ENCODE measurements at regions not wholly inside any gene's neighbourhood (a gene's known extent, or its start where the extent isn't known, plus 50 kb on each side); places are given as distances from the start of the nearest gene placed in this dataset.

DNA sequence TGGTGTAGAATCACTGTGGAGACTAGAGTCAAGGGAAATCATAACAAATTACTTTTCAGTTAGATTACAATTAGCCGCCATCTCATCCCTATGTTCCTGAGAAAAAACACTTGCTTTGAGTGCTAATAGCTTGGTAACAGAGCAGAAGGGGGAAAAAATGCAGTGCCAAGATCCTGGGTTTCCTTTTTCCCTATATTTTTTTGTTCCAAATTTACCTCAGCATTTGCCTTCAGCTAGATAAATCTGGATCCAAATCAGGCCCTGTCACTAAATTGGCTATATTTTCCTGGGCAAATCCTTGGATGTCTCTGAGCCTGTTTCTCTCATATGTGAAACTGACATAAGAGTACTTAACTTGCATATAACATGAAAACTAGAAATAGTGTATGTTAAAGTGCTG, 86.0 kb downstream of the TENT5A start:
- Histone ChIP-seq H3K27ac (ENCODE audit: low read depth, low read length) (no peak overlapping the region), H3K4me1 (ENCODE audit: control insufficient read depth in 5 of 5, insufficient read depth in 5 of 5, low read length in 5 of 5) (no peaks in the 10 kb centered on the region), H3K4me3 (ENCODE audit: low read depth in 1 of 5, low read length in 5 of 5) (no peak overlapping the region), H3K27me3 (ENCODE audit: control insufficient read depth in 5 of 5, insufficient read depth in 4 of 5, low read length in 5 of 5) (no peaks in the 10 kb centered on the region), H3K9me3 (ENCODE audit: control insufficient read depth in 5 of 5, low read length in 5 of 5) (no peaks in the 10 kb centered on the region), H3K9ac (ENCODE audit: low read length in 5 of 5) (no peak overlapping the region), H3K36me3 (ENCODE audit: control insufficient read depth in 5 of 5, insufficient read depth in 5 of 5, low read length in 5 of 5) (no peaks in the 10 kb centered on the region)

GRCh38 chr6:81656231-81656630, 96.2 kb downstream of the TENT5A start:
- H3K27me3 ChIP-seq (ENCODE audit: control insufficient read depth in 5 of 5, insufficient read depth in 4 of 5, low read length in 5 of 5): no peaks in the 10 kb centered on the region
- H3K4me1 ChIP-seq (ENCODE audit: control insufficient read depth in 5 of 5, insufficient read depth in 5 of 5, low read length in 5 of 5): no peaks in the 10 kb centered on the region
- H3K36me3 ChIP-seq (ENCODE audit: control insufficient read depth in 5 of 5, insufficient read depth in 5 of 5, low read length in 5 of 5): no peaks in the 10 kb centered on the region

GRCh38 chr6:81655696-81656095, 96.8 kb downstream of the TENT5A start:
- Histone ChIP-seq H3K27me3 (ENCODE audit: control insufficient read depth in 5 of 5, insufficient read depth in 4 of 5, low read length in 5 of 5) (no peaks in the 10 kb centered on the region), H3K4me1 (ENCODE audit: control insufficient read depth in 5 of 5, insufficient read depth in 5 of 5, low read length in 5 of 5) (no peaks in the 10 kb centered on the region), H3K36me3 (ENCODE audit: control insufficient read depth in 5 of 5, insufficient read depth in 5 of 5, low read length in 5 of 5) (no peaks in the 10 kb centered on the region), H3K9ac (ENCODE audit: low read length in 5 of 5) (no peak overlapping the region), H3K27ac (ENCODE audit: low read depth, low read length) (no peak overlapping the region), H3K9me3 (ENCODE audit: control insufficient read depth in 5 of 5, low read length in 5 of 5) (no peaks in the 10 kb centered on the region), H3K4me3 (ENCODE audit: low read depth in 1 of 5, low read length in 5 of 5) (no peak overlapping the region)

More at GRCh38 chr6:81656231-81656630, 96.2 kb downstream of the TENT5A start:
- H3K4me3 ChIP-seq (ENCODE audit: low read depth in 1 of 5, low read length in 5 of 5): no peak overlapping the region
- no peaks in the 10 kb centered on the region for H3K9me3 ChIP-seq (ENCODE audit: control insufficient read depth in 5 of 5, low read length in 5 of 5)
- H3K9ac ChIP-seq (ENCODE audit: low read length in 5 of 5): no peak overlapping the region
- H3K27ac ChIP-seq (ENCODE audit: low read depth, low read length): no peak overlapping the region

- no peak overlapping the region for H3K4me3 ChIP-seq (ENCODE audit: low read depth in 1 of 5, low read length in 5 of 5)
- H3K27ac ChIP-seq (ENCODE audit: low read depth, low read length): no peak overlapping the region
- no peaks in the 10 kb centered on the region for H3K27me3 ChIP-seq (ENCODE audit: control insufficient read depth in 5 of 5, insufficient read depth in 4 of 5, low read length in 5 of 5)
- H3K9ac ChIP-seq (ENCODE audit: low read length in 5 of 5): no peak overlapping the region
- peaks cover 0 to 5% (median 0%) of the 10 kb centered on the region in 5 donors for H3K9me3 ChIP-seq (ENCODE audit: control insufficient read depth in 5 of 5, low read length in 5 of 5)
- H3K4me1 ChIP-seq (ENCODE audit: control insufficient read depth in 5 of 5, insufficient read depth in 5 of 5, low read length in 5 of 5): no peaks in the 10 kb centered on the region
- H3K36me3 ChIP-seq (ENCODE audit: control insufficient read depth in 5 of 5, insufficient read depth in 5 of 5, low read length in 5 of 5): no peaks in the 10 kb centered on the region
Observed at GRCh38 chr6:81648502-81648901, 104.0 kb downstream of the TENT5A start.

DNA sequence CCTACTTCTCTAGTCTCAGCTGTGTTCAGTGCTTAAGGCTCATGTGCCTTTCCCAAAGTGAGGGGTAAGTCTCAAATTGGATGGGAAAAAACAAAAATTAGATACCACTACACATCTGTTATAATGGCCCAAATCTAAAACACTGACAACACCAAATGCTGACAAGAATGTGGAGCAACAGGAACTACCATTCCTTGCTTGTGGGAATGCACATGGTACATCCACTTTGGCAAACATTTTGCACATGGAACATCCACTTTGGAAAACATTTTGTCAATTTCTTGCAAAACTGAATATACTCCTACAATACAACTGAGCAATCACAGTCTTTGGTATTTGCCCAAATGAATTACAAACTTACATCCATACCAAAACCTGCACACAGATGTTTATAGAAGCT, 109.3 kb downstream of the TENT5A start:
- Histone ChIP-seq H3K9me3 (ENCODE audit: control insufficient read depth in 5 of 5, low read length in 5 of 5) (peaks cover 0 to 8% (median 0%) of the 10 kb centered on the region in 5 donors), H3K9ac (ENCODE audit: low read length in 5 of 5) (no peak overlapping the region), H3K4me3 (ENCODE audit: low read depth in 1 of 5, low read length in 5 of 5) (no peak overlapping the region), H3K4me1 (ENCODE audit: control insufficient read depth in 5 of 5, insufficient read depth in 5 of 5, low read length in 5 of 5) (no peaks in the 10 kb centered on the region), H3K27me3 (ENCODE audit: control insufficient read depth in 5 of 5, insufficient read depth in 4 of 5, low read length in 5 of 5) (no peaks in the 10 kb centered on the region), H3K36me3 (ENCODE audit: control insufficient read depth in 5 of 5, insufficient read depth in 5 of 5, low read length in 5 of 5) (no peaks in the 10 kb centered on the region), H3K27ac (ENCODE audit: low read depth, low read length) (no peak overlapping the region)

- Histone ChIP-seq H3K27ac (ENCODE audit: low read depth, low read length) (no peak overlapping the region), H3K4me1 (ENCODE audit: control insufficient read depth in 5 of 5, insufficient read depth in 5 of 5, low read length in 5 of 5) (no peaks in the 10 kb centered on the region), H3K4me3 (ENCODE audit: low read depth in 1 of 5, low read length in 5 of 5) (no peak overlapping the region), H3K27me3 (ENCODE audit: control insufficient read depth in 5 of 5, insufficient read depth in 4 of 5, low read length in 5 of 5) (no peaks in the 10 kb centered on the region), H3K9me3 (ENCODE audit: control insufficient read depth in 5 of 5, low read length in 5 of 5) (peaks cover 0 to 8% (median 0%) of the 10 kb centered on the region in 5 donors), H3K36me3 (ENCODE audit: control insufficient read depth in 5 of 5, insufficient read depth in 5 of 5, low read length in 5 of 5) (no peaks in the 10 kb centered on the region), H3K9ac (ENCODE audit: low read length in 5 of 5) (no peak overlapping the region)
Observed at GRCh38 chr6:81640891-81641290, 111.6 kb downstream of the TENT5A start.

GRCh38 chr6:81640126-81640525, 112.4 kb downstream of the TENT5A start:
- no peak overlapping the region for H3K27ac ChIP-seq (ENCODE audit: low read depth, low read length)
- H3K4me3 ChIP-seq (ENCODE audit: low read depth in 1 of 5, low read length in 5 of 5): no peak overlapping the region
- no peak overlapping the region for H3K9ac ChIP-seq (ENCODE audit: low read length in 5 of 5)

GRCh38 chr6:81638366-81638765, 114.1 kb downstream of the TENT5A start:
- Histone ChIP-seq H3K36me3 (ENCODE audit: control insufficient read depth in 5 of 5, insufficient read depth in 5 of 5, low read length in 5 of 5) (no peaks in the 10 kb centered on the region), H3K27ac (ENCODE audit: low read depth, low read length) (no peak overlapping the region), H3K9me3 (ENCODE audit: control insufficient read depth in 5 of 5, low read length in 5 of 5) (peaks cover 0 to 8% (median 0%) of the 10 kb centered on the region in 5 donors), H3K27me3 (ENCODE audit: control insufficient read depth in 5 of 5, insufficient read depth in 4 of 5, low read length in 5 of 5) (no peaks in the 10 kb centered on the region), H3K4me3 (ENCODE audit: low read depth in 1 of 5, low read length in 5 of 5) (no peak overlapping the region), H3K9ac (ENCODE audit: low read length in 5 of 5) (no peak overlapping the region), H3K4me1 (ENCODE audit: control insufficient read depth in 5 of 5, insufficient read depth in 5 of 5, low read length in 5 of 5) (no peaks in the 10 kb centered on the region)

More at GRCh38 chr6:81640126-81640525, 112.4 kb downstream of the TENT5A start:
- H3K4me1 ChIP-seq (ENCODE audit: control insufficient read depth in 5 of 5, insufficient read depth in 5 of 5, low read length in 5 of 5): no peaks in the 10 kb centered on the region
- H3K9me3 ChIP-seq (ENCODE audit: control insufficient read depth in 5 of 5, low read length in 5 of 5): peaks cover 0 to 8% (median 0%) of the 10 kb centered on the region in 5 donors
- H3K27me3 ChIP-seq (ENCODE audit: control insufficient read depth in 5 of 5, insufficient read depth in 4 of 5, low read length in 5 of 5): no peaks in the 10 kb centered on the region
- no peaks in the 10 kb centered on the region for H3K36me3 ChIP-seq (ENCODE audit: control insufficient read depth in 5 of 5, insufficient read depth in 5 of 5, low read length in 5 of 5)

DNA sequence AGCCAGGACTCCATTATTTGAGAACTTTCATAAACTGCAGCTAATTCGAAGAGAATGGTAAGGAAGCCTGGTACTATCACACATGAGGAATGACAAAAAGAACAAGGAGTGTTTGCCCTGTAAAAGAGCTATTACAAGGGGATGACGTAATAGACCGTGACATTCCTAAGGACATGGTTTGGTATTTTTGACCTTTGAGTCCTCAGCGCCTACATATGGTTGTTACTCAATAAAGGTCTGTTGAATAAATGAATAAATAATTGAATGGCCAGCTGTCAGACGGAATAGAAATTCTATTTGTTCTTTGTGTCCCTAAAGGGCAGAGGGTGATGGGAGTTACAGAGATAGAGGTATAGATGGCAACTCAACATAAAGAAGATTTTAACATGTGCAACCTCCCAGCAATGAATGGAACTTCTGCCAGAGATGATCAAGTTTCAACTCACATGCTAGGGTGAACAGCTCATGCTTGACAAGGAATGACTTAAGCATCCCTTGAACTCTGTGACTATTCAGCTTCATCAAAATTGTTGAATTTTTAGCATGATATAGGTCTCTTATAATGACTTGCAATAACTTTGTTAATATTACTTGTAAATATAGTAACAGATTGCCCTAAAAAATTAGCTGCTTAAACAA, 115.4 kb downstream of the TENT5A start:
- H3K9ac ChIP-seq (ENCODE audit: low read length in 5 of 5): no peak overlapping the region
- H3K9me3 ChIP-seq (ENCODE audit: control insufficient read depth in 5 of 5, low read length in 5 of 5): no peaks in the 10 kb centered on the region
- H3K36me3 ChIP-seq (ENCODE audit: control insufficient read depth in 5 of 5, insufficient read depth in 5 of 5, low read length in 5 of 5): no peaks in the 10 kb centered on the region
- no peak overlapping the region for H3K27ac ChIP-seq (ENCODE audit: low read depth, low read length)
- no peak overlapping the region for H3K4me3 ChIP-seq (ENCODE audit: low read depth in 1 of 5, low read length in 5 of 5)
- no peaks in the 10 kb centered on the region for H3K27me3 ChIP-seq (ENCODE audit: control insufficient read depth in 5 of 5, insufficient read depth in 4 of 5, low read length in 5 of 5)
- H3K4me1 ChIP-seq (ENCODE audit: control insufficient read depth in 5 of 5, insufficient read depth in 5 of 5, low read length in 5 of 5): no peaks in the 10 kb centered on the region

- H3K36me3 ChIP-seq (ENCODE audit: control insufficient read depth in 5 of 5, insufficient read depth in 5 of 5, low read length in 5 of 5): no peaks in the 10 kb centered on the region
- H3K9ac ChIP-seq (ENCODE audit: low read length in 5 of 5): no peak overlapping the region
- no peak overlapping the region for H3K4me3 ChIP-seq (ENCODE audit: low read depth in 1 of 5, low read length in 5 of 5)
- no peak overlapping the region for H3K27ac ChIP-seq (ENCODE audit: low read depth, low read length)
- peaks cover 3 to 16% (median 14%) of the 10 kb centered on the region in 5 donors for H3K9me3 ChIP-seq (ENCODE audit: control insufficient read depth in 5 of 5, low read length in 5 of 5)
- H3K27me3 ChIP-seq (ENCODE audit: control insufficient read depth in 5 of 5, insufficient read depth in 4 of 5, low read length in 5 of 5): no peaks in the 10 kb centered on the region
- H3K4me1 ChIP-seq (ENCODE audit: control insufficient read depth in 5 of 5, insufficient read depth in 5 of 5, low read length in 5 of 5): no peaks in the 10 kb centered on the region
Observed at GRCh38 chr6:81634155-81634880, 118.2 kb downstream of the TENT5A start.
